ENCODE measurements at regions not wholly inside any gene's neighbourhood (a gene's known extent, or its start where the extent isn't known, plus 50 kb on each side); places are given as distances from the start of the nearest gene placed in this dataset.

GRCh38 chr10:2212244-2212834 lies 475.0 kb upstream of the ADARB2 start:
- TF ChIP-seq POLR2A (IDR thresholded peaks at IDR 0.05) = no peak
- no peak for TF ChIP-seq CTCF (IDR thresholded peaks at IDR 0.05)
